Coronary artery (tissue), 2 donors: ENCODE measurements at regions not wholly inside any gene's neighbourhood (a gene's known extent, or its start where the extent isn't known, plus 50 kb on each side); places are given as distances from the start of the nearest gene placed in this dataset.
"Not testable (repeated sequence)": the region's sequence is repeated elsewhere in the genome, so short reads cannot be mapped to it uniquely, and the experiment has no call there.

Source experiments
- DNase-seq: peaks from one replicate; pipeline ENCODE4 v3.0.0-alpha.2; 2017; ENCODE audit warnings: low spot score
- H3K27ac ChIP-seq, 2 donors: fragments of 200-600 bp; sonication (generic); one replicate each; pipeline ENCODE4 v1.5.1; 2016 to 2019
- H3K4me3 ChIP-seq: fragments of 200-600 bp; sonication (generic); 2 replicates; pipeline ENCODE4 v1.5.1; 2016; ENCODE audit warnings: mild to moderate bottlenecking, moderate library complexity
- CTCF ChIP-seq: fragments of 200-600 bp; sonication (generic); IDR thresholded peaks from one replicate; pipeline ENCODE4 v1.5.1; 2019; ENCODE audit warnings: antibody characterized with exemption

- no peak for DNase-seq
- no peak for TF ChIP-seq CTCF
- no peak overlapping the region for H3K27ac ChIP-seq
- no peak overlapping the region for H3K4me3 ChIP-seq
Observed at GRCh38 chr10:42899036-42899435, 116.4 kb downstream of the BMS1 start.

- not testable (repeated sequence) for DNase-seq, H3K4me3 ChIP-seq
Observed at GRCh38 chr10:42900346-42900745, 117.8 kb downstream of the BMS1 start.

GRCh38 chr10:42911359-42911758 is 128.8 kb downstream of the BMS1 start:
- Histone ChIP-seq H3K4me3 (no peak overlapping the region), H3K27ac (no peak overlapping the region)
- no peak for TF ChIP-seq CTCF
- no peak for DNase-seq

More at GRCh38 chr10:42900346-42900745, 117.8 kb downstream of the BMS1 start:
- not testable (repeated sequence) for H3K27ac ChIP-seq

GRCh38 chr10:42916974-42917373 is 134.4 kb downstream of the BMS1 start:
- no peak for DNase-seq
- no peak overlapping the region for H3K27ac ChIP-seq

GRCh38 chr10:42917821-42918220 is 135.2 kb downstream of the BMS1 start:
- no peak overlapping the region for H3K4me3 ChIP-seq
- no peak for DNase-seq
- H3K27ac ChIP-seq = no peak overlapping the region
- TF ChIP-seq CTCF = no peak

More at GRCh38 chr10:42916974-42917373, 134.4 kb downstream of the BMS1 start:
- no peak for TF ChIP-seq CTCF
- H3K4me3 ChIP-seq = no peak overlapping the region

GRCh38 chr10:42921951-42922350 is 139.4 kb downstream of the BMS1 start:
- no peak overlapping the region for H3K27ac ChIP-seq
- TF ChIP-seq CTCF = no peak
- no peak for DNase-seq
- no peak overlapping the region for H3K4me3 ChIP-seq

- Histone ChIP-seq H3K27ac (no peak overlapping the region), H3K4me3 (no peak overlapping the region)
- DNase-seq = no peak
- no peak for TF ChIP-seq CTCF
Observed at GRCh38 chr10:42924484-42924883, 141.9 kb downstream of the BMS1 start.

- H3K4me3 ChIP-seq = no peak overlapping the region
- H3K27ac ChIP-seq = no peak overlapping the region
- no peak for DNase-seq
- TF ChIP-seq CTCF = no peak
Observed at GRCh38 chr10:42926843-42927242, 144.2 kb downstream of the BMS1 start.
